Ishikawa (cell line): ENCODE measurements at regions not wholly inside any gene's neighbourhood (a gene's known extent, or its start where the extent isn't known, plus 50 kb on each side); places are given as distances from the start of the nearest gene placed in this dataset.

Experiments used
- CEBPB ChIP-seq: IDR thresholded peaks from 2 replicates; pipeline ENCODE4 v1.6.1; 2012
- CREB1 ChIP-seq: IDR thresholded peaks from 2 replicates; pipeline ENCODE4 v1.6.1; 2012; ENCODE audit warnings: low read depth
- EGR1 ChIP-seq: IDR thresholded peaks from 2 replicates; pipeline ENCODE4 v1.6.1; 2012
- EP300 ChIP-seq: IDR thresholded peaks from 2 replicates; pipeline ENCODE4 v1.6.1; 2012; ENCODE audit warnings: borderline replicate concordance
- FOXM1 ChIP-seq: IDR thresholded peaks from 2 replicates; pipeline ENCODE4 v1.6.1; 2012; ENCODE audit warnings: low read depth, borderline replicate concordance
- MAX ChIP-seq: IDR thresholded peaks from 2 replicates; pipeline ENCODE4 v1.6.1; 2012
- NFIC ChIP-seq: IDR thresholded peaks from 2 replicates; pipeline ENCODE4 v1.6.1; 2012
- RAD21 ChIP-seq: IDR thresholded peaks from 2 replicates; pipeline ENCODE4 v1.6.1; 2012; ENCODE audit warnings: low read depth
- REST ChIP-seq: IDR thresholded peaks from 2 replicates; pipeline ENCODE4 v1.6.1; 2012; ENCODE audit warnings: low read depth, mild to moderate bottlenecking
- TAF1 ChIP-seq: IDR thresholded peaks from 2 replicates; pipeline ENCODE4 v1.6.1; 2012; ENCODE audit warnings: low read depth, mild to moderate bottlenecking
- TCF12 ChIP-seq: IDR thresholded peaks from 2 replicates; pipeline ENCODE4 v1.6.1; 2012; ENCODE audit warnings: low read depth
- TEAD4 ChIP-seq: IDR thresholded peaks from 2 replicates; pipeline ENCODE4 v1.6.1; 2012
- USF1 ChIP-seq: IDR thresholded peaks from 2 replicates; pipeline ENCODE4 v1.6.1; 2012
- YY1 ChIP-seq: IDR thresholded peaks from 2 replicates; pipeline ENCODE4 v1.6.1; 2012; ENCODE audit warnings: low read depth
- ZBTB7A ChIP-seq: IDR thresholded peaks from 2 replicates; pipeline ENCODE4 v1.6.1; 2012; ENCODE audit warnings: low read depth

GRCh38 chr5:77850536-77851175 lies 74.5 kb upstream of the TBCA start:
- TF ChIP-seq YY1 (no peak), CEBPB (no peak), REST (no peak), CREB1 (no peak), TAF1 (no peak), NFIC (no peak), USF1 (no peak), FOXM1 (no peak), RAD21 (no peak), MAX (no peak), EGR1 (no peak), TEAD4 (no peak), TCF12 (no peak), ZBTB7A (no peak), EP300 (no peak)

DNA sequence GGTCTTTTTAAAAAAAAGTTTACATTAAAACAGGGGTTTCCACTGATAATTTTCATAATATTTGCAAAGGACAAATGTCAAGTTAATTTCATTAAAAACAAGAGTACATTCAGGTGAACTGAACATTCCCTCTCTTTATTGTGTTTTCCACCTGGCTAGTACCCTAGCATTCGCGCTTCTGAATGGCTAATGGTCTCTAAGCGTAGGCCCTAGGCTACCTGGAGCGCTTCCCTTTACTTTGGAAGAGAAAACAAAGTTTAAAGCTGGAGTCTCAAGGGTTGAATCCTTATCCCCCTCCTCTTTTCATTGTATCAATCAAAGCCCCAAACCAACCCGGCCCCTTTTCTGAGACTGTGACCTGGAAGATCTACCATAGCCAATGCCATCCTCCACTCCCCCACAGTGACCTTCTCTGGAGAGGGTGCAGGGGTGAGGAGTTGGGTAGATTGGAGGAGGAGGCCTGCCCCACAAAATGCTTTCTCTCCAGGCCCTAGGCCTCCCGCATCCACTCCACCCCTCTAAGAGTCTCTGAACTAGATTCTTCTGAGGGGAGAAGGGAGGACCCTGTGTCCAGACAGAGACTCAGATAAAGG lies 73.3 kb upstream of the TBCA start:
- TF ChIP-seq RAD21, result no peak
- no peak for TF ChIP-seq TCF12
- no peak for TF ChIP-seq CREB1
- no peak for TF ChIP-seq YY1
- no peak for TF ChIP-seq EP300
- TF ChIP-seq FOXM1, result no peak
- no peak for TF ChIP-seq REST
- no peak for TF ChIP-seq NFIC
- no peak for TF ChIP-seq MAX
- TF ChIP-seq TEAD4, result no peak
- no peak for TF ChIP-seq EGR1
- no peak for TF ChIP-seq USF1

DNA sequence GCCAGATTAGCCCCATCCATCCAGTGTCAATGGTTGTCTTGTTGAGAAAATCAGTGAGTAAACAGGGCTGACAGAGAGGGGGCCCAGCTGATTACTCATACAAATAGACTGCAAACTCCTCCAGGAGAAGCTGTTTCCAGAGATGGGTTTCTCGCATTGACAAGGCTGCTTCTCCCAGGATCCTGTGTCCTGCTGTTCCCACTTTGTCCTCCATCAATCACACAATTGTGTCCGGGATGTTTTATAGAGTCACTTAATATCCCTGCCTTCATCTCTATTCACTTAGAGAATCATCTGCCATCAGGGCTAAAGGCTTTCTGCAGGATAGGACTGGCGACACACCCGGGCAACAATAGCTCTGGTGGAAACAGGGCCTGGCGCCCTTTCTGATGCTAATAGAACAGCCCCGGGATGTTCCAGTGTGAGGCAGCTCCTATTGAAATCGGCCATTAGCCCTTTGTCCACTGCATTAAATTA lies 71.7 kb upstream of the TBCA start:
- TF ChIP-seq TCF12, result no peak
- TF ChIP-seq MAX, result no peak
- TF ChIP-seq USF1, result no peak
- no peak for TF ChIP-seq EP300
- no peak for TF ChIP-seq CEBPB
- TF ChIP-seq EGR1, result no peak
- TF ChIP-seq ZBTB7A, result no peak
- TF ChIP-seq CREB1, result no peak
- no peak for TF ChIP-seq YY1
- no peak for TF ChIP-seq TAF1
- TF ChIP-seq TEAD4, result no peak
- TF ChIP-seq FOXM1, result no peak
- no peak for TF ChIP-seq REST
- TF ChIP-seq RAD21, result no peak
- TF ChIP-seq NFIC, result no peak
